DND-41 (cell line): ENCODE measurements at regions not wholly inside any gene's neighbourhood (a gene's known extent, or its start where the extent isn't known, plus 50 kb on each side); places are given as distances from the start of the nearest gene placed in this dataset.

Experiments used
- ATAC-seq: fragments of 200-7000 bp; cut with Tn5 transposase; 3 replicates; pipeline ENCODE4 v1.9.1; 2021; ENCODE audit warnings: low read depth; ENCODE audit not compliant: insufficient read depth
- DNase-seq: peaks from one replicate; pipeline ENCODE4 v3.0.0-alpha.2; 2020
- H2AFZ ChIP-seq: 2 replicates; pipeline ENCODE4 v1.6.0; 2012; ENCODE audit warnings: low read depth, low read length
- H3K27ac ChIP-seq: 2 replicates; pipeline ENCODE4 v1.5.1; 2012; ENCODE audit warnings: low read length, inconsistent platforms
- H3K27me3 ChIP-seq: fragments of 200-600 bp; sonication (generic); 2 replicates; pipeline ENCODE4 v1.6.0; 2012; ENCODE audit warnings: low read length, mild to moderate bottlenecking, inconsistent platforms; ENCODE audit not compliant: insufficient read depth, poor library complexity
- H3K36me3 ChIP-seq: 2 replicates; pipeline ENCODE4 v1.5.1; 2012; ENCODE audit warnings: low read length, inconsistent platforms; ENCODE audit not compliant: insufficient read depth
- H3K4me1 ChIP-seq: 2 replicates; pipeline ENCODE4 v1.5.1; 2012; ENCODE audit warnings: mild to moderate bottlenecking, low read length; ENCODE audit not compliant: insufficient read depth
- H3K4me2 ChIP-seq: 2 replicates; pipeline ENCODE4 v1.6.0; 2012; ENCODE audit warnings: mild to moderate bottlenecking, moderate library complexity, low read length, inconsistent platforms; ENCODE audit not compliant: insufficient read depth
- H3K4me3 ChIP-seq, 2 experiments: fragments of 200-600 bp in 1 of 2; shearing (Covaris generic) in 1 of 2; 2 replicates each; pipeline ENCODE4 v1.5.1; 2012 to 2016; ENCODE audit warnings: inconsistent platforms in 2 of 2, low read length in 2 of 2, mild to moderate bottlenecking in 2 of 2, low read depth in 1 of 2, moderate library complexity in 1 of 2
- H3K79me2 ChIP-seq: 2 replicates; pipeline ENCODE4 v1.6.0; 2012; ENCODE audit warnings: low read length, inconsistent platforms; ENCODE audit not compliant: insufficient read depth
- H3K9ac ChIP-seq: 2 replicates; pipeline ENCODE4 v1.6.0; 2012; ENCODE audit warnings: low read depth, mild to moderate bottlenecking, inconsistent platforms, low read length, moderate library complexity
- H3K9me3 ChIP-seq: 2 replicates; pipeline ENCODE4 v1.5.1; 2012; ENCODE audit warnings: low read length, moderate library complexity, mild to moderate bottlenecking, inconsistent platforms; ENCODE audit not compliant: insufficient read depth, severe bottlenecking
- H4K20me1 ChIP-seq: 2 replicates; pipeline ENCODE4 v1.6.0; 2012; ENCODE audit warnings: low read length; ENCODE audit not compliant: insufficient read depth
- CTCF ChIP-seq: IDR thresholded peaks from 2 replicates; pipeline ENCODE4 v1.5.1; 2012; ENCODE audit warnings: borderline replicate concordance, low read length, moderate library complexity, mild to moderate bottlenecking; ENCODE audit not compliant: poor library complexity, severe bottlenecking; ENCODE audit errors: extremely low read depth
- EZH2 ChIP-seq: IDR thresholded peaks from 3 replicates; pipeline ENCODE4 v1.6.1; 2012; ENCODE audit warnings: borderline replicate concordance, low read depth, mild to moderate bottlenecking, moderate library complexity, low read length, inconsistent platforms; ENCODE audit not compliant: severe bottlenecking

DNA sequence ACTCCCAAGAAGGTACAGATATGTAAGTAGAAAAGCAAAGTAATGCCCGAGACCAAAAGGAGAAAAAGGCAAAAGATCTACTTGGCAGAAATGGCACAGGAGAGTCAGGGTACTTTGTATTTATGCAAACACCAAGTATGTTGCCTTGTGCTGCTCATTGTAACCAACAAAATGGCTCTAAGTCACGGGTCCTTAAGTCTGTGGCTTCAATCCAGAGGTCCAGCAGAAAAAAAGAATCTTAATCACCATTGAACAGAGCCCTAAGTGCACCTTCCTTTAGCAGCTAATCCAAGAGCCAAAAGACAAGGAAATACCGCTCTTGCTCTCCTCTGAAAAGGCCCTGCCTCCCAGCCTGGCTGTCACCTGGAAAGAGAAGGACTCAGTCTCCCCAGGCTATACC is 324.9 kb upstream of the PPARGC1A start:
- Histone ChIP-seq H3K4me3 (no peak overlapping the region), H4K20me1 (no peaks in the 10 kb centered on the region), H3K9me3 (no peaks in the 10 kb centered on the region), H3K4me2 (no peak overlapping the region), H3K36me3 (no peaks in the 10 kb centered on the region), H3K79me2 (no peaks in the 10 kb centered on the region), H2AFZ (no peak overlapping the region), H3K9ac (no peak overlapping the region), H3K27me3 (no peaks in the 10 kb centered on the region), H3K27ac (no peak overlapping the region), H3K4me1 (no peaks in the 10 kb centered on the region)
- TF ChIP-seq CTCF, result no peak
- TF ChIP-seq EZH2, result no peak
- no peak for ATAC-seq
- DNase-seq, result no peak

GRCh38 chr4:24213961-24214360 is 324.1 kb upstream of the PPARGC1A start:
- Histone ChIP-seq H2AFZ (no peak overlapping the region), H3K79me2 (no peaks in the 10 kb centered on the region), H4K20me1 (no peaks in the 10 kb centered on the region), H3K27me3 (no peaks in the 10 kb centered on the region), H3K4me2 (no peak overlapping the region), H3K4me3 (no peak overlapping the region), H3K9me3 (no peaks in the 10 kb centered on the region), H3K36me3 (no peaks in the 10 kb centered on the region), H3K4me1 (no peaks in the 10 kb centered on the region), H3K9ac (no peak overlapping the region), H3K27ac (no peak overlapping the region)
- ATAC-seq, result no peak
- no peak for DNase-seq
- TF ChIP-seq CTCF, result no peak
- TF ChIP-seq EZH2, result no peak

- Histone ChIP-seq H3K27me3 (no peaks in the 10 kb centered on the region), H3K36me3 (no peaks in the 10 kb centered on the region), H4K20me1 (no peaks in the 10 kb centered on the region), H3K9me3 (no peaks in the 10 kb centered on the region), H3K4me2 (no peak overlapping the region), H2AFZ (no peak overlapping the region), H3K4me3 (no peak overlapping the region), H3K9ac (no peak overlapping the region), H3K4me1 (no peaks in the 10 kb centered on the region), H3K79me2 (no peaks in the 10 kb centered on the region), H3K27ac (no peak overlapping the region)
- no peak for DNase-seq
- TF ChIP-seq CTCF (no peak), EZH2 (no peak)
- no peak for ATAC-seq
These were observed 322.8 kb upstream of the PPARGC1A start for GRCh38 chr4:24212642-24213041.

DNA sequence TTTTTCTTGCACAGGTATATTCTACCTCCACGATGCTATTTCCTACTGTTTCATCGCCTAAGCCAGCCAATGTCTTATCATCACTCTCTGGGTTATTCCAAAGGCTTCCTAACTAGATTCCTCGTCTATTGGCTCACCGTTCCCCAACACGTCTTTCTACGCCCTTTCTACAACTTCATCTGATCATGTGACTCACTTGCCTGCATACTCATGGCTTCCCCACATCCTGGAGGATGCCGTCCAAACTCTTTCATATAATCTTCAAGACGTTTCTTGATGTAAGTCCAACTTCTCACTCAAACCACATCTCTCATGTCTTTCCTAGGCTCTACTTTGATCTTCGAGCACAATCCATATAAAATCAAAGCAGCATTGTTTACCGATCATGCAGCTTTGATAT is 322.0 kb upstream of the PPARGC1A start:
- Histone ChIP-seq H3K27me3 (no peaks in the 10 kb centered on the region), H3K4me2 (no peak overlapping the region), H3K9me3 (no peaks in the 10 kb centered on the region), H2AFZ (no peak overlapping the region; the same call in 1 of the 2 replicates), H3K4me1 (no peaks in the 10 kb centered on the region), H3K36me3 (no peaks in the 10 kb centered on the region), H3K27ac (no peak overlapping the region), H4K20me1 (no peaks in the 10 kb centered on the region), H3K79me2 (no peaks in the 10 kb centered on the region), H3K4me3 (no peak overlapping the region), H3K9ac (no peak overlapping the region)
- TF ChIP-seq EZH2, result no peak
- no peak for TF ChIP-seq CTCF
- ATAC-seq (no peak), DNase-seq (no peak)
